HG03521 (cell line): ENCODE measurements at regions not wholly inside any gene's neighbourhood (a gene's known extent, or its start where the extent isn't known, plus 50 kb on each side); places are given as distances from the start of the nearest gene placed in this dataset.
A peak's percentile ranks its signal among the peaks of the same experiment; 100 is the strongest.
"Not testable (repeated sequence)": the region's sequence is repeated elsewhere in the genome, so short reads cannot be mapped to it uniquely, and the experiment has no call there.

Experiments used
- ATAC-seq: cut with Tn5 transposase; IDR thresholded peaks from one replicate; pipeline ENCODE4 v1.9.1; 2021; ENCODE audit warnings: mild to moderate bottlenecking, moderate library complexity; ENCODE audit not compliant: unreplicated experiment

GRCh38 chr9:3660936-3661335, 135.1 kb upstream of the RFX3 start:
- no peak for ATAC-seq

- no peak for ATAC-seq
These were observed 133.8 kb upstream of the RFX3 start for GRCh38 chr9:3659647-3660046.

GRCh38 chr9:3658964-3659363, 133.2 kb upstream of the RFX3 start:
- ATAC-seq, result no peak

GRCh38 chr9:3656224-3656623, 130.4 kb upstream of the RFX3 start:
- ATAC-seq, result no peak

DNA sequence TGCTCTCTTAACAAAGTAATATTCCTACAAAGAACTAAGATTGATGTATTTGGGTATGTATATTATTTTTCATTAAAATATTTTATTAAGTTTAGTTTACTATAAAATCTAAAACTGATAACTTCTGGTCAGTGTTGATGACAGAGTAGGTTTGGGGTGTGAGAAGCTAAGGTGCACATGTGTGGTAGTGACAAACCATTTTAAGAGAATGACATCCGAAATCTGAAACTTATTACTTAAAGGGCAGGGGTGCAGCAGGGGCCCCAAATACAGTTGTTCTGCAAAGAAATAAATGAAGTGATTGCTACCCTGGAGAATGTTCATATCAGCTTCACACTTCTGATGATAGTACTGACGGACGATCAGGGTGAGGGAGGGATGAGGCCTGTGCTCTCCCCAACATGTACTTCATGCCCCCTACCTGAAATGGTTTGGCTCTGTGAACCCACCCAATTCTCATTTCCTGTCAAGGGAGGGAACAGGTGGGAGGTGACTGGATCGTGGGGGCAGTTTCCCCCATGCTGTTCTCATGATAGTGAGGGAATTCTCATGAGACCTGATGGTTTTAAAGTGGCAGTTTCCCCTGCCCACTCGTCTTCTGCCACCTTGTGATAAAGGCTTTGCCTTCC, 125.3 kb upstream of the RFX3 start:
- peak; percentile 53 for ATAC-seq

- ATAC-seq, result no peak
These were observed 123.0 kb upstream of the RFX3 start for GRCh38 chr9:3648722-3649246.

DNA sequence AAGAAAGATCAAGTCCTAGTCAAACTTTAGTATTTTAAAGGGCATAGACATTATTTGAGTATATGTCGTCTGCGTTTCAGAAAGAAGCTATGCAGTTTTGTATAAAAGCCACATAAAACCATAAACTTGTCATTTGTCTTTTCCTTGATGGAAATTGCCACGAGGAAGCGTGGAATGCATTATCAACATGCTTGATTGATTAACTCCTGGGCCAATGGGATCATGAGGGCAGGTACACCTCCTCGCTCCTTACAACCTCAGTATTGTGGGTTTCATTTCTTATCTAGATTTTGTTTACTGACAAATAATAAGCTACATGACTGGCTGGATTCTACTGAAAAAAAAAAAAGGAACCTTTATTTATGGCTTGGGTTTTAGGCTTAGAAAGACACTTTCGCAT, 122.5 kb upstream of the RFX3 start:
- ATAC-seq, result no peak

DNA sequence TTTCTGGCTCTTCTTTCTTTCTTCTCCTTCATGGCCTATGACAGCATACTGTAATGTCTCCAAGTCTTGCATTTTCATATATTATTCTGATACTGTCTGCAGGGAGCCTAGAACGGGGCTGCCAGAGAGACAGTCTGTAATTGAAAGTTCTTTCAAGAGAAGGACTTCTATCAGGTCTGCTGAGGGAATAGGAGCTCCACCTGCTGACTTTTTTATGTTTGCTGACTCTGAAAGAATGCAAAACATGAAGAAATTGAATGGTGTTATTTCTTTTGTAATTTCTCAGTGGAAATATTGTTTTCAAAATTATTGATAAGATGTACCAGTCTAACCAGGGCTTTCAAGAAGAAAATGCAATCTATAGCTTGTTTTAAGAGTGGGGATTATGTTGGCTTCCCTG, 121.9 kb upstream of the RFX3 start:
- no peak for ATAC-seq

GRCh38 chr9:3646226-3646625, 120.4 kb upstream of the RFX3 start:
- ATAC-seq, result no peak

DNA sequence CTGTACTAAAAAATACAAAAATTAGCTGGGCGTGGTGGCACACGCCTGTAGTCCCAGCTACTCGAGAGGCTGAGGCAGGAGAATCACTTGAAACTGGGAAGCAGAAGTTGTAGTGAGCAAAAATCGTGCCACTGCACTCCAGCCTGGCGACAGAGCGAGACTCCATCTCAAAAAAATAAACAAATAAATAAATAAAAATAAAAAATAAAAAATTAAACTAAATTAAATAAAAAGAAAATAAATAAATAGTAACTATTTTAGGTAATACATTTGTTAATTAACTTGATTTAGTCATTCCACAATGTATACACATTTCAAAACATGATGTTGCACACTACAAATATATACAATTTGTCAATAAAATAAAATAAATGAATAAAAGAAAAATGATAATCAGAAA, 116.3 kb upstream of the RFX3 start:
- ATAC-seq, result not testable (repeated sequence)

DNA sequence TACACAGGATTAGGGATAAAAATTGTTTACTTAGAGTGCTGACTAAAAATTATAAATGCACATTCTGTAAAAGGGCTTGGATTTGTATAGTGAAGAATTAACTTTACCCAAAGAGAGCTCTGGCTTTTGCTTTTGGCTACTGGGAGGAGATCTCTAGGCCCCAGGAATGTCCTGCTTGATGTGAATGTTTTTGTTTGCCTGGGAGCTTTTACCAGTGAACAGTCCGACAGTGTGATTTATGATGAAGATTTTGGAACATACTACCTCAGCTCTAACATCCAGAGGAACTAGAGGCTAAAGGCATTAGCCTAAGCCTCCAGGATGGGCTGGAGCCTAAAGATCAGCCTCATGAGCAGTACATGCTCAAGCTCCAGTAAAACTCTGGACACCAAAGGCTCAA, 103.7 kb upstream of the RFX3 start:
- ATAC-seq, result no peak

DNA sequence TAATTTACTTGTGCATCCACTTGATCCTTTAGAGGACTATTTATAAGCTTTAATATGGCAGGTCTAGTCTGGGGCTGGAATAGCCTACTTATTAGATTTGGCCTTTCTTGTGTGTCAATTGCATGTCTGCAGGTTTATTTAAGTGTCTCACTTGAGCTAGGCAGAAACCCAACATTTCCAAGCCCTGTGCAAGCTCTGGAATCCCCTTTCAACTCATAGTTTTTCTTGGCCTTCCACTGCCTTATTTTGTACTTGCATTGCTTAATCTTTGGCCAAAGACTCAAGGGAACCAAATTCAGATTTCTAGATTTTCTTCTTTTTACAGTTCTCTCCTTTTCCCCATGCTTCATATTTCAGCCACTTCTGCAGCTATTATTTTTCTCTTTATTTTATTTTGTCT, 102.4 kb upstream of the RFX3 start:
- no peak for ATAC-seq

- ATAC-seq, result peak; percentile 62
These were observed 82.2 kb upstream of the RFX3 start for GRCh38 chr9:3608011-3608410.

- no peak for ATAC-seq
These were observed 74.9 kb upstream of the RFX3 start for GRCh38 chr9:3600672-3601071.

DNA sequence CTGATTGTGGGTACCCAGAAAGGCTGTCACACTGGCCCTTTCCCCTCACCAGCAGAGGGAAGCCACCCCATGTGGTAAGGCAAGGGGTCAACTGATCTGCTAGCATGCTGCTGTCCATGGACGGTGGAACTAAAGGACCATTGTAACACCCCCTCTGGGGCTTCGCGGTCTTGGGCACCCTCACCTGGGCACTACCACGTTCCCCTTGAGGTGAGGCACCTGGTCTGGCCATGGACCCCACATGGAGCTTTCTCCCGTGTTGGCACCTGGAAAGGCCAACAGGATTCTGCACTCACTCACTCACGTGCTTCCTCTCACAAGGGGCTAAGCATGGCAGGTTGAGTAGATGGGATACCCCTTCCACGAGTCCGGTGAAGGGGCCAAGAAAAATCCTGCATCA, 72.0 kb upstream of the RFX3 start:
- no peak for ATAC-seq

GRCh38 chr9:3586066-3586465, 60.3 kb upstream of the RFX3 start:
- ATAC-seq, result no peak

DNA sequence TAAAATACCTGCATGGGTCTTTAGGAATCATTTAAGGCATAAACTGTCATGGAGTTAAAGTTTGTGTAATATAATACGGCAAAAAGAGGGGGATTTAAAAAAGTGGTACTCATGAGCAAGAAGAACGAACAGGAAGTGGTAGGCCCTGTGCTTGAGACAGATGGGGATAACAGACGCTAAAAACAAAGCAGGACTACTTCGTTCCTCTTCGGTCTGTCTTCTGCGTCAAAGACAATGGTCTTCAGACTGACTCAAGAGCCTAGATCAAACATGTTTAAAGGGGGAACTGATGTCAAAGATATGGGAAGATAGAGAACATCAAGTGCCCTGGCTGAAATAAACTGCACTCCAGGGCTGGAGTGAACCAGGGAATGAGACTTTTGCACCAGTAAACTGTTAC, 59.8 kb upstream of the RFX3 start:
- no peak for ATAC-seq

- ATAC-seq, result no peak
These were observed 53.0 kb upstream of the RFX3 start for GRCh38 chr9:3578786-3579185.

GRCh38 chr9:3576328-3576727, 50.5 kb upstream of the RFX3 start:
- ATAC-seq, result no peak

DNA sequence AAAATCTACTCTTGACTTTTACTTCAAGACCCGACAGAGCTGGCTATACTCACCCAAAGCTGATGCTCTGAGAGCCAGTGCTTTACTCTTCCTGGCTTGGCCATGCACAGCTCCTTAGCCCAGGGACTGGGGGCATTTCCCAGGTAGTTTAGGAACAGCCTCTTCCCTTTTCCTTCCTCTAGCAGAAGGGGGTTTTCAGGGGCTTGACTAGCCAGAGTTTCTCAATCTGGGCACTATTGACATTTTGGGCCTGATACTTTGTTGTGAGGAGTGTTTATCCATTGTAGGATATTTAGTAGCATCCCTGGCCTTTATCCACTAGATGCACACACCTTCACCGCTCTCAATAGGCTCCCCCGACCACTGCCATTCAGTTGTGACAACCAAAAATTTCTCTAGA, 50.0 kb upstream of the RFX3 start:
- no peak for ATAC-seq
